HG02870 (cell line): ENCODE measurements at regions not wholly inside any gene's neighbourhood (a gene's known extent, or its start where the extent isn't known, plus 50 kb on each side); places are given as distances from the start of the nearest gene placed in this dataset.

Source experiments
- ATAC-seq: cut with Tn5 transposase; IDR thresholded peaks from one replicate; pipeline ENCODE4 v1.9.1; 2021; ENCODE audit warnings: mild to moderate bottlenecking, moderate library complexity; ENCODE audit not compliant: unreplicated experiment

- no peak for ATAC-seq
Measured at GRCh38 chr13:64867856-64868255, 2362.3 kb downstream of the PCDH9 start.

DNA sequence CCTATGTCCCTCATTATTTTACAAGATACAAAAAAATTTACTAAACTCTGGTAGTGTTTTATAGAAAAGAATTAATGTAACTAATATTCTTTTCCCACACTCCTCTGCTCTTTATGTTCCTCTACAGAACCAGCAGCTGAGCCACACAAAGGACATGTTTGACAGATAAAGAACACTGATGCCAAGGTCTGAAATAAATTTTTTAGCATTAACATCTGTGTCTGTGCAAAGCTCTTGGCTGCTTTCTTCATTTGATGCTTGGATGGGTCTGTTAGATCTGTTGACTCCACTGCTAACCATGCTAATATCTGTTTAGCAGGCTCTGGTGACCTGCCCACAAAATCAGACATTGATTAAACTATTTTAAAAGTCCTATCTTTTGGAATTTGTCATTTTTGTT is 2363.8 kb downstream of the PCDH9 start:
- no peak for ATAC-seq

- ATAC-seq = no peak
Measured at GRCh38 chr13:64855506-64855905, 2374.6 kb downstream of the PCDH9 start.

DNA sequence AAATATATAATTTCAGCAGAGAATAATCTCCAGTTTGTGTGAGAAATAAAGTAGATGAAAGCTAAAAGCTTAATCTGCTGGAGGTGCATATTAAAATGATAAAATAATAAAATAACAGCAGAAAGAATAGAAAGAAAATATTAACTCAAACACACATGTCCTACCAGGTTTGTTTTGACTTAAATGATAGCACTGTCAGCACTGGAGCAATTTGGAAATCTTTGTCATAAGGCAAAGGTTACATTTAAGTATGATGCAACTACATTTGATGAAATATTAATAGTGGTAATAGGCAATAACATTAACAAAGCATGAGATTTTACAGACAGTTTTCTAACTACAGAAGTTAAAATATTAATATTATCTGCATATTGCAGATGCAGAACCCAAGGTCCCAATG is 2380.1 kb downstream of the PCDH9 start:
- ATAC-seq = no peak

DNA sequence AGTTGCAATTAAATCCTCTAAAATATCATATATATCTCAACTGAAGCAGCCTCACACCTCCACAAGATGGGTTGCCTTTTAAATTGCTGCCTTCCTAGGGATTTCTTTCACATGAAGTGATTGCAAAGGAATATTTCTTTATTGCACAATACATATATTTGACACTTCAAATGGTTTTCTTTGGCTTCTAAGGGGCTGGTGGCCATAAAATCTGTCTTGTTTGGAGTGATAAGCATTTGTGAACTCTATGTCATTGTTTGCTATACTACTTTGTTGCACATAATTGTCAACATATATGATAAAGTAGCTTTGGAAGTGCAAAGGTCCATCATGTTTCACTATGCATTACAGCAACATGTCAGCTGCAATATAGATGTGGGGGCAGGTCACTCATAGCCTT is 2380.9 kb downstream of the PCDH9 start:
- no peak for ATAC-seq

GRCh38 chr13:64847767-64848166 is 2382.4 kb downstream of the PCDH9 start:
- ATAC-seq = no peak

DNA sequence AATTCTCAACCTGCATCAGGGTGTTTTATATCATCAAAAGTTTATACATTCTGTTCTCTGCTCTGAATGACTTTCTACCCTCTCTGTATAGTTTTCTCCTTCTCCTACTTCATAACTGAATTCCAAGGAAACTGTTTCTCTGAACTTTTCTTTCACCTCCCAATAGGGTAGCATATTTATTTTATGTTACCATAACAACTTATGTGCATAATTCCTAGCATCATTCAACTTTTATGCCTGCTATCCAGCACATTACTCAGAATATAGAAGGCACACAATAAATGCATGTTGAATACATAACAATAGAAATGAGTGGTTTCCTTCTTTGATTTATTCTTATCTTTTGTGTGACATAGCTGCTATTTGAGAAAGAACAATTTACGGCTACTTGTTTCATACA is 2385.0 kb downstream of the PCDH9 start:
- ATAC-seq = no peak

GRCh38 chr13:64819081-64819480 is 2411.1 kb downstream of the PCDH9 start:
- ATAC-seq = no peak

GRCh38 chr13:64817691-64818090 is 2412.4 kb downstream of the PCDH9 start:
- no peak for ATAC-seq

DNA sequence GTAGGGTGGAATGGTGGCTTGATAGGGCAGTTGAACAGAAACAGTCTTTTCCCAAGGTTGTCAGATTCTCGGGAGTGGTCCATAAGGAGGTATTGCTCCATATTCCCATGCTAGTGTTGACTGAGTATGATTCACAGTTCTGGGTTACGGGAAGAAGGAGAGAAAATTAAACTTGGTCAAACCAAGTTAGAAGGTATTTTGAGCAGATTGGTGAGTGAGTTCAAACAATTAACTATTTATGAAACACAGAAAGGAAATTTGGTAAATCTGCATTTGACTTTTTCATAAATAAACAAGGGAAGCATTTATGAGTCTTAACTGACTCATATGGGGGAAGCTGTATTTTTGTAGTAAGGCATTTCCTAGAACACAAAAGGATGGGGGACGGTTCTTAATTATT is 2419.4 kb downstream of the PCDH9 start:
- no peak for ATAC-seq

GRCh38 chr13:64808704-64809103 is 2421.4 kb downstream of the PCDH9 start:
- no peak for ATAC-seq

GRCh38 chr13:64801768-64802167 is 2428.4 kb downstream of the PCDH9 start:
- no peak for ATAC-seq

- no peak for ATAC-seq
Measured at GRCh38 chr13:64798422-64798821, 2431.7 kb downstream of the PCDH9 start.

GRCh38 chr13:64793592-64793991 is 2436.5 kb downstream of the PCDH9 start:
- ATAC-seq = no peak

DNA sequence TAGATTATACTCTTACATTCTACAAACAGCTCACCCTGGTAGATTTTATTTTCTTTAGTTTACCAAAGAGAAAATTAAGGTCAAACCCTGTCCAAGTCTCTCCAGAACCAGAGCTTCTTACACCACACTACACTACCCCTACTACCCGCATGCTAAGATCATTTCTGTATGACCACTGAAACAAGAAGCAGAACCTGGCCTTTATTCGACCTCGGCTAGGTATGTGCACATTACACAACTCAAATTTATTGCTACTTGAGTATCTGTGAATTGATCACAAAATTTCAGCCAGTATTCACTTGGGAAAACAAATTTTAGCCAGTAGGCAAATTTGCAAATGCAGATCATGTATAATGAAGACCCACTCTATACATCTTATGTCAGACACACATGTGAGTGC is 2437.0 kb downstream of the PCDH9 start:
- no peak for ATAC-seq

DNA sequence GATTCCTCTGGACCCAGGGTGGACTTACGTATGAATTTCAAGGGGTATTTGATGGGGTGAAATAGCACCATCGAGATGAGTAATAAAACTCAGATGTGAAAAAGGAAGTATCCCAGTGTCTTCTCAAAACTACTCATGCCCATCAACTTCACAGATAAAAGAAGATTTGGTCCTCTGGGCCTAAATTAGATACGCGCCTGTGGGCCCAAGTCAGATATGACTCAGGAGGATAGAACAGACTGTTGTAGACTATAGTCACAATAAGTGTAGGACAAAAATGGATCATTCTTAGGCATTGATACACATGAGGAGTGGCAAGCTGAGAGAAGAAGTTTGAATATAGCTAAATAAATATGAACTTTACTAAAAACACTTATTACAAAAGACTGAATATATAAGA is 2438.8 kb downstream of the PCDH9 start:
- no peak for ATAC-seq

- ATAC-seq = no peak
Measured at GRCh38 chr13:64782466-64782865, 2447.7 kb downstream of the PCDH9 start.

DNA sequence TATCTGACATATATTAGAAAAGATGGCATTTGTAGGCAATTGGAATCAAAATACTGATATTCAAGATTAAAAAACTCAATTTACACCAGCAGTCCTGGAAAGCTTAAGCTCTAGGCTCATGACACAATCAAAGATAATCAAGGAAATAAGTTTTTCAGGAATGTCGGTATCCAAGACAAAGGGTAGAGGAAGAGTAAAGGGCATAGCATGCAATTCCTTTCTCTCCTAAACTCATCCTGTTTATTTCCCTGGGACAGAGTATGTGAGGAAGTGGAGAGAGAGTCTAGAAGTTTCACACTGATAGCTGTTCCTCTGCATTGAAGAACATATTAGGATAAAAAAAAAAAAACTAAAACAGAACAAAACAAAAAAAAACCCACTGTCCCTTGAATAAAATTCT is 2452.1 kb downstream of the PCDH9 start:
- no peak for ATAC-seq

DNA sequence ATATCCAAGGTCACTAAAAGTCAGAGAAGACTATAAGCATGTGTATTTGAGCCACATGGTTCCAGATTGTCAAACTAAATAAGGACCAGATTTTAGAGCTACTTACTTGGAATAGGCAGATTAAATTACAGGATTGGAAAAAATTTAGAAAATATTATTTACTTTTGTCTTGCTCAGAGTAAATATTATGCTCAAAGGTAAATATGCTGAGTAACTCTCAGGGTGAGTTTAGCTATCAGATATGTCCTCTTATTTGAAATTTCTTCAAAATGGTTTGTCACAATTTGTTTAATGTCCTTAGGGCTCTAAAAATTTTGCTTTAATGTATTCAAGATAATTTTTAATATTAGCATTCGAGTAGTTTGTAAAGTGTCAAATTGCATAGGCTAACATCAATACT is 2455.2 kb downstream of the PCDH9 start:
- ATAC-seq = no peak

GRCh38 chr13:64770743-64771142 is 2459.4 kb downstream of the PCDH9 start:
- no peak for ATAC-seq

DNA sequence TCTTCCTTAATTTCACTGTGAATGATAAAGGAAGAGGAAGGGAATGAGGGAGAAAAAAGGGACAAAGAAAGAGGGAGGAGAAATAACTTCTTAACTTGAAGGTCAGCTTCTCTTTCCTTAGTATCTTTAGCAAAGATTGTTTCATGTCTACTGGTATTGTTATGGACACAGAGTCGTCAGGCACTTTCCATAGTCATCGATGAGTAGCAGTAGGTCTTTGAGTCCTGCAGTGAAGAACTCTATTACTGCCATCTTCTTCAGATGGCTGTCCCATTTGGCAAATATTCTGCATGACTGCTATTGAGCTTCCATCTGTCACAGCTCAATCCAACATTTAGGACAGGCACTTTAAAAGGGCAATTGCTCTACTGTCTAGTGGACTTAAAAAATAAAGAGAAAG is 2463.1 kb downstream of the PCDH9 start:
- ATAC-seq = no peak

GRCh38 chr13:64765636-64766035 is 2464.5 kb downstream of the PCDH9 start:
- ATAC-seq = no peak

DNA sequence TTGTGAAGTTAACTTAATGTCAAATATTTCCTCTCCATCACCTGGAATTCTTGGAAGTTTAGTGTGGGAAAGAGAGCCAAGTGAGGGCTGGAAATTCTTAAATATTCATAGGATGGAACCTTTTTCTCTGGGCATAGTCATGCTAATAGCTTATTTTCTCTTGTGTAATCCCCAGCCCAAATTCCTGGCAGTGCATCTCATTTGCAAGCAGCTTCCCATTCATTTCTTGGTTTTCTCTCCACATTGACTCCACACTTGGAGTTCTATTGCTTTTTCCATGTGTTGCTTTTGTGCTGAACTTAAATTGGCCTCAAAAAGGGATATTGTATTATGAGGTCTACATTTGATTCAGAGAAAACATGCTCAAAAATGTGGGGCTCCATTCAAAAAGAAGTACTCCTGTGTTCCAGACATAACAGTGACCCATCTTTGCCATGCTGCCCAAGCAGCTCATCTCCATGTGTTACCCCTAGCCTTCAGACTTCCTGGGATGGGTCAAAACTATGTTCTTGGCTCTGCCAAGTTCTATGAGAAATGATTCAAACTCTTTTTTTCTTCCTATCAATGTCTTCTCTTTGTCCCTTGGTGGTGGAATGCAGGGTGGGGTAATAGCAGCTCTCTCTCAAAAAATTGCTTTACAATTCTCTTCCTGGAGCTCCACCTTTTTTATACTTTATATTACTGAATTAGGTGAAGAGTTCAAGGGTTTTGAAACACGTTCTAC is 2471.5 kb downstream of the PCDH9 start:
- no peak for ATAC-seq
